K562 (cell line): ENCODE measurements at regions not wholly inside any gene's neighbourhood (a gene's known extent, or its start where the extent isn't known, plus 50 kb on each side); places are given as distances from the start of the nearest gene placed in this dataset.
"Not testable (repeated sequence)": the region's sequence is repeated elsewhere in the genome, so short reads cannot be mapped to it uniquely, and the experiment has no call there.

Experiments
- ATAC-seq: fragments of 200-7000 bp; cut with Tn5 transposase; 3 replicates; pipeline ENCODE4 v1.9.1; 2020; ENCODE audit warnings: moderate library complexity
- BruUV-seq: library from RNA; stranded (reverse); fragments of 400-500 nt; replicated peaks from 2 replicates; lab custom pipeline; 2021; lab: Mats Ljungman, UMichigan
- CTCF ChIA-PET: fragments of 300-600 bp; formaldehyde crosslinking; extraction: SDS; loops from one replicate; lab custom pipeline; 2021; ENCODE audit warnings: low intra/inter-chr PET ratio; lab: Yijun Ruan, JAX
- POLR2A ChIA-PET: fragments of 300-600, 350-650 bp; sonication (Branson Sonifier 250); formaldehyde crosslinking; extraction: SDS; loops from one replicate; lab custom pipeline; 2021; ENCODE audit warnings: antibody characterized with exemption, inconsistent platforms; lab: Yijun Ruan, JAX
- DNase-seq, 4 experiments: peaks; one replicate each; pipeline versions ENCODE4 v3.0.0 to v3.0.0-alpha.2; 2011 to 2018; ENCODE audit warnings: low spot score in 3 of 4, mixed read lengths in 3 of 4; ENCODE audit errors: extremely low read depth in 1 of 4
- FAIRE-seq: peaks from 2 replicates; lab custom pipeline; 2011; peaks lifted over from hg19 to GRCh38; lab: Jason Lieb, UNC
- H2AFZ ChIP-seq: 2 replicates; pipeline ENCODE4 v1.6.0; 2011; ENCODE audit warnings: low read depth, low read length, control low read depth, inconsistent platforms
- H3K27ac ChIP-seq: fragments of 200-600 bp; 3 replicates; pipeline ENCODE4 v1.8.0; 2011; ENCODE audit warnings: low read depth, mild to moderate bottlenecking, control low read depth, inconsistent platforms, low read length, moderate library complexity, mixed read lengths; ENCODE audit errors: extremely low read depth
- H3K27me3 ChIP-seq, 2 experiments: fragments of 300-600 bp in 1 of 2; 2 replicates in 1 of 2; 3 replicates in 1 of 2; pipeline versions ENCODE4 v1.6.0 to v1.8.0; 2011; ENCODE audit warnings: inconsistent platforms in 2 of 2, low read length in 2 of 2, mild to moderate bottlenecking in 1 of 2, mixed read lengths in 1 of 2, moderate library complexity in 1 of 2; ENCODE audit not compliant: control insufficient read depth in 2 of 2, insufficient read depth in 2 of 2
- H3K36me3 ChIP-seq: fragments of 300-600 bp; 3 replicates; pipeline ENCODE4 v1.8.0; 2011; ENCODE audit warnings: mild to moderate bottlenecking, low read length, inconsistent platforms; ENCODE audit not compliant: control insufficient read depth, insufficient read depth
- H3K4me1 ChIP-seq, 2 experiments: fragments of 200-600 bp in 1 of 2; replicated peaks in 1 of 2; 2 replicates in 1 of 2; 3 replicates in 1 of 2; pipeline versions ENCODE4 v1.5.1 to v1.8.0; 2011; ENCODE audit warnings: inconsistent platforms in 2 of 2, low read length in 2 of 2, mild to moderate bottlenecking in 1 of 2, mixed read lengths in 1 of 2, moderate library complexity in 1 of 2; ENCODE audit not compliant: control insufficient read depth in 2 of 2, insufficient read depth in 2 of 2
- H3K4me2 ChIP-seq: 2 replicates; pipeline ENCODE4 v1.6.1; 2011; ENCODE audit warnings: low read length, control low read depth, inconsistent platforms, mixed read lengths; ENCODE audit not compliant: insufficient read depth
- H3K4me3 ChIP-seq: fragments of 200-600 bp; sonication (generic), shearing (Covaris generic); 2 replicates; pipeline ENCODE4 v1.5.1; 2016; ENCODE audit warnings: control low read depth, inconsistent platforms
- H3K79me2 ChIP-seq: fragments of 200-600 bp; 3 replicates; pipeline ENCODE4 v1.8.0; 2011; ENCODE audit warnings: low read length, inconsistent platforms; ENCODE audit not compliant: control insufficient read depth, insufficient read depth
- H3K9ac ChIP-seq, 2 experiments: 2 replicates each; pipeline versions ENCODE4 v1.6.0 to v1.6.1; 2011; ENCODE audit warnings: low read depth in 2 of 2, low read length in 2 of 2, control low read depth in 1 of 2, inconsistent platforms in 1 of 2, mild to moderate bottlenecking in 1 of 2, mixed read lengths in 1 of 2; ENCODE audit not compliant: insufficient read depth in 1 of 2
- H3K9me1 ChIP-seq: one replicate; pipeline ENCODE4 v1.6.0; 2011; ENCODE audit warnings: inconsistent platforms, mild to moderate bottlenecking, low read length, moderate library complexity; ENCODE audit not compliant: control insufficient read depth, insufficient read depth
- H3K9me3 ChIP-seq: replicated peaks from 2 replicates; pipeline ENCODE4 v1.5.1; 2011; ENCODE audit warnings: low read depth, low read length, inconsistent platforms; ENCODE audit not compliant: control insufficient read depth, insufficient read depth
- H4K20me1 ChIP-seq: replicated peaks from 2 replicates; pipeline ENCODE4 v1.6.1; 2011; ENCODE audit warnings: low read length, inconsistent platforms, mixed read lengths; ENCODE audit not compliant: control insufficient read depth, insufficient read depth
- WGBS: fragments of 100-300 bp; shearing (Covaris generic); methylation state at CpG from one replicate; pipeline ENCODE4 v1.1.6; 2016; ENCODE audit warnings: low coverage, mixed read lengths; ENCODE audit not compliant: insufficient coverage; ENCODE audit errors: missing lambda C conversion rate; 5-methylcytosine and 5-hydroxymethylcytosine counted together
- in situ Hi-C: fragments of 300-500 bp; cut with MboI; formaldehyde crosslinking; loops from 4 replicates; pipeline ENCODE4 v1.15.0; 2018; ENCODE audit warnings: inconsistent platforms, mixed read lengths
- intact Hi-C: fragments of 100-400 bp; cut with micrococcal nuclease; formaldehyde crosslinking; loops from 2 replicates; pipeline ENCODE4 v1.14.2; 2022

GRCh38 chr7:63572956-63573355 is 425.7 kb upstream of the ZNF722 start:
- H3K27me3 ChIP-seq, in situ Hi-C loops, H2AFZ ChIP-seq, H3K4me2 ChIP-seq, H4K20me1 ChIP-seq, H3K27ac ChIP-seq, CTCF ChIA-PET, H3K9me3 ChIP-seq, H3K4me1 ChIP-seq, H3K36me3 ChIP-seq, POLR2A ChIA-PET, ATAC-seq, H3K9ac ChIP-seq, H3K4me3 ChIP-seq, intact Hi-C loops, DNase-seq, FAIRE-seq, BruUV-seq, H3K79me2 ChIP-seq, H3K9me1 ChIP-seq: not testable (repeated sequence)
- 0% methylated on average over 10 of the region's 23 CpGs for WGBS

GRCh38 chr7:63573412-63573811 is 425.2 kb upstream of the ZNF722 start:
- in situ Hi-C loops, intact Hi-C loops: not testable (repeated sequence)

GRCh38 chr7:63576421-63576820 is 422.2 kb upstream of the ZNF722 start:
- H2AFZ ChIP-seq, H3K4me1 ChIP-seq, H3K4me3 ChIP-seq, H3K27me3 ChIP-seq, H3K9me3 ChIP-seq, POLR2A ChIA-PET, H3K4me2 ChIP-seq, H3K27ac ChIP-seq, H3K9me1 ChIP-seq, intact Hi-C loops, FAIRE-seq, H3K79me2 ChIP-seq, BruUV-seq, ATAC-seq, CTCF ChIA-PET, H4K20me1 ChIP-seq, DNase-seq, H3K9ac ChIP-seq, H3K36me3 ChIP-seq, in situ Hi-C loops: not testable (repeated sequence)
- 3% methylated on average over 10 of the region's 10 CpGs for WGBS

More at GRCh38 chr7:63573412-63573811, 425.2 kb upstream of the ZNF722 start:
- H3K4me1 ChIP-seq, FAIRE-seq, H3K4me2 ChIP-seq, H3K27me3 ChIP-seq, ATAC-seq, H3K9ac ChIP-seq, H3K36me3 ChIP-seq, POLR2A ChIA-PET, H3K4me3 ChIP-seq, H3K9me1 ChIP-seq, H3K27ac ChIP-seq, BruUV-seq, H3K79me2 ChIP-seq, DNase-seq, CTCF ChIA-PET, H3K9me3 ChIP-seq, H2AFZ ChIP-seq, H4K20me1 ChIP-seq: not testable (repeated sequence)
- WGBS: 0% methylated on average over 4 of the region's 10 CpGs

GRCh38 chr7:63577066-63577465 is 421.6 kb upstream of the ZNF722 start:
- H3K36me3 ChIP-seq, H3K9me1 ChIP-seq, H3K4me1 ChIP-seq, H3K27me3 ChIP-seq, BruUV-seq, H3K79me2 ChIP-seq, in situ Hi-C loops, FAIRE-seq, H3K27ac ChIP-seq, POLR2A ChIA-PET, H3K4me2 ChIP-seq, intact Hi-C loops, H3K4me3 ChIP-seq, H2AFZ ChIP-seq, H3K9me3 ChIP-seq, ATAC-seq, H4K20me1 ChIP-seq, CTCF ChIA-PET, DNase-seq, H3K9ac ChIP-seq: not testable (repeated sequence)
- WGBS: 0% methylated on average over 4 of the region's 5 CpGs
